Breast epithelium (tissue), 4 donors: ENCODE measurements at regions not wholly inside any gene's neighbourhood (a gene's known extent, or its start where the extent isn't known, plus 50 kb on each side); places are given as distances from the start of the nearest gene placed in this dataset.

Experiments used
- DNase-seq, 2 donors: peaks; one replicate each; pipeline ENCODE4 v3.0.0-alpha.2; 2019; ENCODE audit warnings: low spot score in 2 of 2
- H3K27ac ChIP-seq, 2 donors: fragments of 200-600 bp; sonication (generic) in 1 of 2; one replicate each; pipeline ENCODE4 v1.5.1; 2016 to 2019; ENCODE audit warnings: mild to moderate bottlenecking in 1 of 2
- H3K27me3 ChIP-seq, 2 donors: fragments of 200-600 bp; sonication (generic) in 1 of 2; one replicate each; pipeline versions ENCODE4 v1.5.1 to v1.6.0; 2017 to 2019; ENCODE audit warnings: control low read depth in 1 of 2, mild to moderate bottlenecking in 1 of 2
- H3K36me3 ChIP-seq: fragments of 200-600 bp; one replicate; pipeline ENCODE4 v1.5.1; 2019
- H3K4me1 ChIP-seq, 2 donors: fragments of 200-600 bp; sonication (generic); one replicate each; pipeline ENCODE4 v1.5.1; 2016 to 2019; ENCODE audit warnings: control low read depth in 1 of 2
- H3K4me3 ChIP-seq, 3 donors: fragments of 200-600 bp; sonication (generic); 1 replicate in 2 of 3; 2 replicates in 1 of 3; pipeline ENCODE4 v1.5.1; 2016 to 2019; ENCODE audit warnings: mild to moderate bottlenecking in 3 of 3, moderate library complexity in 2 of 3
- H3K9me3 ChIP-seq, 2 donors: fragments of 200-600 bp; sonication (generic) in 1 of 2; one replicate each; pipeline ENCODE4 v1.5.1; 2016 to 2019; ENCODE audit warnings: control low read depth in 1 of 2
- CTCF ChIP-seq, 3 donors: fragments of 450-650 bp; IDR thresholded peaks; one replicate each; pipeline ENCODE4 v1.5.1; 2016 to 2017; ENCODE audit warnings: antibody characterized with exemption in 3 of 3, mild to moderate bottlenecking in 3 of 3, moderate library complexity in 3 of 3
- POLR2A ChIP-seq: fragments of 450-650 bp; IDR thresholded peaks from one replicate; pipeline ENCODE4 v1.6.1; 2016; ENCODE audit warnings: antibody characterized with exemption, mild to moderate bottlenecking, moderate library complexity
- POLR2AphosphoS5 ChIP-seq, 3 donors: sonication (generic); formaldehyde crosslinking; IDR thresholded peaks; one replicate each; pipeline ENCODE4 v1.6.1; 2017; ENCODE audit warnings: antibody characterized with exemption in 3 of 3
- intact Hi-C: fragments of 100-400 bp; cut with DNase I; formaldehyde crosslinking; loops from one replicate; pipeline ENCODE4 v1.15.1; 2023; ENCODE audit warnings: low total_unique reads

- Histone ChIP-seq H3K36me3 (no peaks in the 10 kb centered on the region), H3K27me3 (no peaks in the 10 kb centered on the region), H3K4me1 (no peaks in the 10 kb centered on the region), H3K9me3 (no peaks in the 10 kb centered on the region), H3K27ac (no peak overlapping the region), H3K4me3 (no peak overlapping the region)
- no peak for TF ChIP-seq POLR2AphosphoS5 (IDR thresholded peaks at IDR 0.05)
- no peak for TF ChIP-seq CTCF (IDR thresholded peaks at IDR 0.05)
- TF ChIP-seq POLR2A = no peak
- DNase-seq = no peak
- intact Hi-C loops = no loop called here
Observed at GRCh38 chr7:97272237-97272975, 154.9 kb downstream of the SDHAF3 start.

GRCh38 chr7:97275475-97275874 is 158.0 kb downstream of the SDHAF3 start:
- Histone ChIP-seq H3K9me3 (no peaks in the 10 kb centered on the region), H3K36me3 (no peaks in the 10 kb centered on the region), H3K27me3 (no peaks in the 10 kb centered on the region), H3K4me1 (no peaks in the 10 kb centered on the region), H3K27ac (no peak overlapping the region), H3K4me3 (no peak overlapping the region)
- TF ChIP-seq CTCF (IDR thresholded peaks at IDR 0.05) (no peak), POLR2A (no peak), POLR2AphosphoS5 (IDR thresholded peaks at IDR 0.05) (no peak)
- intact Hi-C loops = no loop called here
- DNase-seq = no peak

GRCh38 chr7:97280950-97281349 is 163.5 kb downstream of the SDHAF3 start:
- H3K4me1 ChIP-seq = no peaks in the 10 kb centered on the region
- no peaks in the 10 kb centered on the region for H3K27me3 ChIP-seq
- no peaks in the 10 kb centered on the region for H3K36me3 ChIP-seq
- DNase-seq = no peak
- intact Hi-C loops = no loop called here
- H3K9me3 ChIP-seq = no peaks in the 10 kb centered on the region
- H3K4me3 ChIP-seq = no peak overlapping the region
- H3K27ac ChIP-seq = no peak overlapping the region
- TF ChIP-seq POLR2A (no peak), CTCF (IDR thresholded peaks at IDR 0.05) (no peak), POLR2AphosphoS5 (IDR thresholded peaks at IDR 0.05) (no peak)

- Histone ChIP-seq H3K4me1 (no peaks in the 10 kb centered on the region), H3K4me3 (no peak overlapping the region), H3K36me3 (peaks cover 3% of the 10 kb centered on the region), H3K9me3 (no peaks in the 10 kb centered on the region), H3K27me3 (no peaks in the 10 kb centered on the region), H3K27ac (no peak overlapping the region)
- no peak for DNase-seq
- TF ChIP-seq POLR2A = no peak
- no peak for TF ChIP-seq POLR2AphosphoS5 (IDR thresholded peaks at IDR 0.05)
- TF ChIP-seq CTCF (IDR thresholded peaks at IDR 0.05) = no peak
- intact Hi-C loops = loop anchor here (5.0 kb wide), 1 partner anchor 287 kb away; no protein-coding TSS in a partner anchor
Observed at GRCh38 chr7:97285348-97285747, 167.8 kb downstream of the SDHAF3 start.

GRCh38 chr7:97293031-97293430 is 175.5 kb downstream of the SDHAF3 start:
- no peak for TF ChIP-seq POLR2A
- no peak for TF ChIP-seq CTCF (IDR thresholded peaks at IDR 0.05)
- TF ChIP-seq POLR2AphosphoS5 (IDR thresholded peaks at IDR 0.05) = no peak
- Histone ChIP-seq H3K27ac (no peak overlapping the region), H3K27me3 (no peaks in the 10 kb centered on the region), H3K4me1 (no peaks in the 10 kb centered on the region), H3K4me3 (no peak overlapping the region), H3K9me3 (no peaks in the 10 kb centered on the region), H3K36me3 (peaks cover 3% of the 10 kb centered on the region)
- DNase-seq = no peak
- intact Hi-C loops = no loop called here
